KMS-11 (cell line): ENCODE measurements at regions not wholly inside any gene's neighbourhood (a gene's known extent, or its start where the extent isn't known, plus 50 kb on each side); places are given as distances from the start of the nearest gene placed in this dataset.

Experiments
- H2AFZ ChIP-seq: fragments of 200-600 bp; sonication (generic); 2 replicates; pipeline ENCODE4 v1.6.1; 2016; ENCODE audit warnings: antibody characterized with exemption, mixed run types, low read depth
- H3K27ac ChIP-seq: fragments of 200-600 bp; sonication (generic); 2 replicates; pipeline ENCODE4 v1.6.1; 2016; ENCODE audit warnings: mild to moderate bottlenecking, mixed run types
- H3K27me3 ChIP-seq: fragments of 200-600 bp; sonication (generic); 2 replicates; pipeline ENCODE4 v1.6.1; 2017; ENCODE audit warnings: mild to moderate bottlenecking, low read depth, mixed run types, moderate library complexity; ENCODE audit not compliant: insufficient read depth
- H3K36me3 ChIP-seq: fragments of 200-600 bp; sonication (generic); 2 replicates; pipeline ENCODE4 v1.6.1; 2017; ENCODE audit warnings: mild to moderate bottlenecking, mixed run types; ENCODE audit not compliant: insufficient read depth
- H3K4me1 ChIP-seq: fragments of 200-600 bp; sonication (generic); 2 replicates; pipeline ENCODE4 v1.6.1; 2016; ENCODE audit warnings: mild to moderate bottlenecking, low read depth, mixed run types; ENCODE audit not compliant: poor library complexity, severe bottlenecking
- H3K4me2 ChIP-seq: fragments of 200-600 bp; sonication (generic); 2 replicates; pipeline ENCODE4 v1.7.0; 2016; ENCODE audit warnings: mild to moderate bottlenecking, mixed run types
- H3K4me3 ChIP-seq: fragments of 200-600 bp; sonication (generic); IDR thresholded peaks from 2 replicates; pipeline ENCODE4 v1.6.1; 2017; ENCODE audit warnings: low read depth, low read length, mixed read lengths; ENCODE audit not compliant: insufficient read depth
- H3K79me2 ChIP-seq: fragments of 200-600 bp; sonication (generic); 2 replicates; pipeline ENCODE4 v1.6.1; 2016; ENCODE audit warnings: low read depth, mixed run types; ENCODE audit not compliant: insufficient read depth
- H3K9ac ChIP-seq: fragments of 200-600 bp; sonication (generic); 2 replicates; pipeline ENCODE4 v1.6.1; 2016; ENCODE audit warnings: mild to moderate bottlenecking, mixed run types
- H4K20me1 ChIP-seq: fragments of 200-600 bp; sonication (generic); 2 replicates; pipeline ENCODE4 v1.6.1; 2016; ENCODE audit warnings: mild to moderate bottlenecking, mixed run types; ENCODE audit not compliant: insufficient read depth
- CTCF ChIP-seq: fragments of 200-600 bp; sonication (generic); conservative IDR thresholded peaks from 2 replicates; pipeline ENCODE4 v1.6.1; 2017; ENCODE audit warnings: low read depth, mild to moderate bottlenecking, antibody characterized with exemption, low read length, moderate library complexity, mixed read lengths

DNA sequence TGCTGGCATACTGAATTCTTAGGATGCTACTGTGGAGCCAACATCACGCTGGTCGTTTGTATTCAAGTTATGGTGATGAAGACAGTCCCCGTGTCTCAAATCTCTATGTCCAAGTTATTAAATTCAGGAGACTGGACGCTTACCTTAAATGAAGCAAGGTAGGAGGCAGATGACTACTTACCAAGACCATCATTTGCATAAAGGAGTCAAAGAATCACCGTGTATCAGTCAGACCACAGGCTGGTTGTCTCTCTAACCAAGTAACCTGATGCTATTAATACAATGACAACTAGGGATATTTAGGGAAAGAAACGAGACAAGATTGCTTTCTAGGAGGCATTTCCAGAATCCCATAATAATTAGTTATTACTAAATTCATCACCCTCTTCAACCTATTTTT is 78.1 kb upstream of the FRMD6 start:
- Histone ChIP-seq H4K20me1 (no peaks in the 10 kb centered on the region), H3K4me3 (no peak overlapping the region), H3K27ac (no peak overlapping the region), H3K27me3 (no peaks in the 10 kb centered on the region), H3K9ac (no peak overlapping the region), H3K79me2 (no peaks in the 10 kb centered on the region), H2AFZ (no peak overlapping the region), H3K4me1 (peaks cover 1% of the 10 kb centered on the region), H3K4me2 (no peak overlapping the region), H3K36me3 (no peaks in the 10 kb centered on the region)
- TF ChIP-seq CTCF = no peak

GRCh38 chr14:51574009-51574408 is 77.7 kb upstream of the FRMD6 start:
- no peak overlapping the region for H3K4me2 ChIP-seq
- no peaks in the 10 kb centered on the region for H3K36me3 ChIP-seq
- no peaks in the 10 kb centered on the region for H4K20me1 ChIP-seq
- no peaks in the 10 kb centered on the region for H3K79me2 ChIP-seq
- no peak overlapping the region for H3K4me3 ChIP-seq
- no peak overlapping the region for H3K27ac ChIP-seq
- no peak overlapping the region for H2AFZ ChIP-seq
- no peak for TF ChIP-seq CTCF
- no peaks in the 10 kb centered on the region for H3K27me3 ChIP-seq
- no peak overlapping the region for H3K9ac ChIP-seq
- no peaks in the 10 kb centered on the region for H3K4me1 ChIP-seq

DNA sequence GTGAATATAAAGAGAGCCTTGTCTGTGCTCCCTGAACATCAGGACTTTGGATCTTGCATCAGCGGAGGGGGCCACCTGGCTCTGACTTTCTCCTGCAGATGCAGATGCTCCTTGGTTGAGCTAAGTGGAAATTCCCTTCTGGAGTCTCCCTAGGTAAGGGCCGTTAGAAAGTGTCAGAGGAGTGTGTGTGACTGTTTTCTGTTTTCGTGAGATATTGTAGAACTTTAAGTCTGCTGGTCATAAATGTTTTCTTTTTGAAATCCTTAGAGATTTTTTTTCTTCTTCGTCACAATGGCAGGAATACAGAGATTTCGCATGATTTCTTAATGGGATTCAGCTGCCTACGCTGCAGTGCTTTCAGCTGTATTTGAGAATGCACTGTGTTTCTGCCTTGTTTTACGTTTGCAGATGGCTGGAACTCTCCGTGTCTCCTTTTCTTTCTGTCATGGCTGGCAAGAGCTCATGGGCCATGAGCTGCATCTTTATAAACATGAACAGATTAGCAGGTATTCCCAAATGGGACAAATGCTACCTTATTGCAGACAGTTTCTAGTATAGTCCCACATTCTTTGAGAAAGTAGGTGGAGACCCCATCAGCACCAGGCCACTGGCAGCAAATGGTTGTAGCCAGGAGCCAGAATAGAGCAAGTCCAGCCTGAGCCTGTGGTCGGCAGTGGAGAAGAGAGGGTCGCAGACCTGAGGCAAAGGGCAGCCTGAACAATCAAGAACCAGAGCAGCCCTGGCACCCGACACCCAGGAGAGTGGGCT is 76.2 kb upstream of the FRMD6 start:
- Histone ChIP-seq H3K4me3 (no peak overlapping the region), H3K79me2 (no peaks in the 10 kb centered on the region), H4K20me1 (no peaks in the 10 kb centered on the region), H3K4me1 (no peaks in the 10 kb centered on the region), H3K27me3 (no peaks in the 10 kb centered on the region), H3K27ac (no peak overlapping the region), H3K9ac (no peak overlapping the region), H3K36me3 (no peaks in the 10 kb centered on the region), H2AFZ (no peak overlapping the region), H3K4me2 (no peak overlapping the region)
- no peak for TF ChIP-seq CTCF

- Histone ChIP-seq H3K4me1 (no peaks in the 10 kb centered on the region), H3K36me3 (no peaks in the 10 kb centered on the region), H3K79me2 (no peaks in the 10 kb centered on the region), H3K27me3 (no peaks in the 10 kb centered on the region), H3K9ac (no peak overlapping the region), H3K4me3 (no peak overlapping the region), H3K4me2 (no peak overlapping the region), H3K27ac (no peak overlapping the region), H4K20me1 (no peaks in the 10 kb centered on the region), H2AFZ (no peak overlapping the region)
- no peak for TF ChIP-seq CTCF
Observed at GRCh38 chr14:51576117-51576430, 75.6 kb upstream of the FRMD6 start.
